ENCODE measurements at regions not wholly inside any gene's neighbourhood (a gene's known extent, or its start where the extent isn't known, plus 50 kb on each side); places are given as distances from the start of the nearest gene placed in this dataset.

DNA sequence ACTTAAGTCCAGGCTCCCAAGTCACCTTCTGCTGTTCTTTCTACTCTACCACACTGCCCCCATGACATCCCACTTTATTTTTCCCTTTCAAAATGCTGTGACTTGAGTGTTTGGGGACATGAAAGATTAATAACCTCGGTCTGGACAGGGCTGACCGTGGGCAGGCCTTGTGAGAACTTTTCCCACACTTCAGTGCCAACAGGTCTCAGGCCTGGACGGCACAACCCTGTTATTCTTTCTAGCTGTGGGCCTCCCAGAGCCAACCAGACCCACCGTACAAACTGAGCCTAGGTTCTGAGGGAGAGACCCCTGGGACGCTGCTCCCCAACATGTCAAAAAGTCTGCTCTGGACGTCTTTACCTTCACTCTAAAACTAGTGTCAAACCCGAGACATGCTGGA is 153.4 kb downstream of the CEP120 start:
- no peaks in the 10 kb centered on the region for H3K4me1 ChIP-seq
- Mint-ChIP-seq H3K4me1 (ENCODE audit: low read depth, unreplicated experiment) (no peaks in the 10 kb centered on the region), H3K27ac (ENCODE audit: unreplicated experiment) (no peak overlapping the region), H3K9me3 (ENCODE audit: unreplicated experiment) (no peaks in the 10 kb centered on the region), H3K4me3 (ENCODE audit: unreplicated experiment) (no peak overlapping the region), H3K36me3 (ENCODE audit: insufficient read depth, unreplicated experiment) (no peaks in the 10 kb centered on the region), H3K27me3 (ENCODE audit: insufficient read depth, unreplicated experiment) (no peaks in the 10 kb centered on the region)
- H3K9me3 ChIP-seq, result no peaks in the 10 kb centered on the region
- no peak for DNase-seq
- H3K36me3 ChIP-seq (ENCODE audit: control insufficient read depth, insufficient read depth, low read length), result no peaks in the 10 kb centered on the region
- intact Hi-C loops (cut with micrococcal nuclease; ENCODE audit: unreplicated experiment), result loop anchor here (5.0 kb wide), 1 partner anchor 373 kb away; no protein-coding TSS in a partner anchor
- H3K4me3 ChIP-seq (ENCODE audit: low read depth, low read length), result no peak overlapping the region
- TF ChIP-seq, protein P1, sequence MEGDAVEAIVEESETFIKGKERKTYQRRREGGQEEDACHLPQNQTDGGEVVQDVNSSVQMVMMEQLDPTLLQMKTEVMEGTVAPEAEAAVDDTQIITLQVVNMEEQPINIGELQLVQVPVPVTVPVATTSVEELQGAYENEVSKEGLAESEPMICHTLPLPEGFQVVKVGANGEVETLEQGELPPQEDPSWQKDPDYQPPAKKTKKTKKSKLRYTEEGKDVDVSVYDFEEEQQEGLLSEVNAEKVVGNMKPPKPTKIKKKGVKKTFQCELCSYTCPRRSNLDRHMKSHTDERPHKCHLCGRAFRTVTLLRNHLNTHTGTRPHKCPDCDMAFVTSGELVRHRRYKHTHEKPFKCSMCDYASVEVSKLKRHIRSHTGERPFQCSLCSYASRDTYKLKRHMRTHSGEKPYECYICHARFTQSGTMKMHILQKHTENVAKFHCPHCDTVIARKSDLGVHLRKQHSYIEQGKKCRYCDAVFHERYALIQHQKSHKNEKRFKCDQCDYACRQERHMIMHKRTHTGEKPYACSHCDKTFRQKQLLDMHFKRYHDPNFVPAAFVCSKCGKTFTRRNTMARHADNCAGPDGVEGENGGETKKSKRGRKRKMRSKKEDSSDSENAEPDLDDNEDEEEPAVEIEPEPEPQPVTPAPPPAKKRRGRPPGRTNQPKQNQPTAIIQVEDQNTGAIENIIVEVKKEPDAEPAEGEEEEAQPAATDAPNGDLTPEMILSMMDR (IDR thresholded peaks at IDR 0.05; ENCODE audit: insufficient read depth in 1 of 2, low read depth in 1 of 2, low read length in 1 of 2, severe bottlenecking in 1 of 2, unreplicated experiment in 1 of 2), result no peak
- ChIA-PET CTCF (no interaction called here), POLR2A (no interaction called here)
- no peaks in the 10 kb centered on the region for H3K27me3 ChIP-seq (replicated peaks; ENCODE audit: control insufficient read depth, insufficient read depth, low read length)
- no TSS peak for BruUV-seq (replicated peaks)

- DNase-seq, result no peak
- no peaks in the 10 kb centered on the region for H3K4me1 ChIP-seq
- H3K4me3 ChIP-seq (ENCODE audit: low read depth, low read length), result no peak overlapping the region
- Mint-ChIP-seq H3K4me1 (ENCODE audit: low read depth, unreplicated experiment) (no peaks in the 10 kb centered on the region), H3K36me3 (ENCODE audit: insufficient read depth, unreplicated experiment) (no peaks in the 10 kb centered on the region), H3K27ac (ENCODE audit: unreplicated experiment) (no peak overlapping the region), H3K9me3 (ENCODE audit: unreplicated experiment) (no peaks in the 10 kb centered on the region), H3K4me3 (ENCODE audit: unreplicated experiment) (no peak overlapping the region), H3K27me3 (ENCODE audit: insufficient read depth, unreplicated experiment) (no peaks in the 10 kb centered on the region)
- no peaks in the 10 kb centered on the region for H3K27me3 ChIP-seq (replicated peaks; ENCODE audit: control insufficient read depth, insufficient read depth, low read length)
- ChIA-PET POLR2A (no interaction called here), CTCF (no interaction called here)
- H3K36me3 ChIP-seq (ENCODE audit: control insufficient read depth, insufficient read depth, low read length), result no peaks in the 10 kb centered on the region
- H3K9me3 ChIP-seq, result no peaks in the 10 kb centered on the region
- intact Hi-C loops (cut with micrococcal nuclease; ENCODE audit: unreplicated experiment), result no loop called here
- TF ChIP-seq, protein P1 (IDR thresholded peaks at IDR 0.05; ENCODE audit: insufficient read depth in 1 of 2, low read depth in 1 of 2, low read length in 1 of 2, severe bottlenecking in 1 of 2, unreplicated experiment in 1 of 2), result no peak
- no TSS peak for BruUV-seq (replicated peaks)
These were observed 153.8 kb downstream of the CEP120 start for GRCh38 chr5:123269436-123269835.

GRCh38 chr5:123266365-123266764 is 156.8 kb downstream of the CEP120 start:
- H3K9me3 ChIP-seq, result no peaks in the 10 kb centered on the region
- no peak overlapping the region for H3K4me3 ChIP-seq (ENCODE audit: low read depth, low read length)
- POLR2A ChIA-PET, result no interaction called here
- DNase-seq, result no peak
- no peaks in the 10 kb centered on the region for H3K4me1 ChIP-seq
- Mint-ChIP-seq H3K36me3 (ENCODE audit: insufficient read depth, unreplicated experiment) (no peaks in the 10 kb centered on the region), H3K27me3 (ENCODE audit: insufficient read depth, unreplicated experiment) (no peaks in the 10 kb centered on the region), H3K27ac (ENCODE audit: unreplicated experiment) (no peak overlapping the region), H3K9me3 (ENCODE audit: unreplicated experiment) (no peaks in the 10 kb centered on the region), H3K4me3 (ENCODE audit: unreplicated experiment) (no peak overlapping the region), H3K4me1 (ENCODE audit: low read depth, unreplicated experiment) (no peaks in the 10 kb centered on the region)
- intact Hi-C loops (cut with micrococcal nuclease; ENCODE audit: unreplicated experiment), result no loop called here
- CTCF ChIA-PET, result no interaction called here
- no peaks in the 10 kb centered on the region for H3K27me3 ChIP-seq (replicated peaks; ENCODE audit: control insufficient read depth, insufficient read depth, low read length)
- no peaks in the 10 kb centered on the region for H3K36me3 ChIP-seq (ENCODE audit: control insufficient read depth, insufficient read depth, low read length)
- BruUV-seq (replicated peaks), result no TSS peak
- TF ChIP-seq, protein P1 (IDR thresholded peaks at IDR 0.05; ENCODE audit: insufficient read depth in 1 of 2, low read depth in 1 of 2, low read length in 1 of 2, severe bottlenecking in 1 of 2, unreplicated experiment in 1 of 2), result no peak
